Osteocyte (in vitro differentiated cells): ENCODE measurements at regions not wholly inside any gene's neighbourhood (a gene's known extent, or its start where the extent isn't known, plus 50 kb on each side); places are given as distances from the start of the nearest gene placed in this dataset.
"Not testable (repeated sequence)": the region's sequence is repeated elsewhere in the genome, so short reads cannot be mapped to it uniquely, and the experiment has no call there.

Experiments
- DNase-seq: peaks from one replicate; pipeline ENCODE4 v3.0.0; 2021; ENCODE audit warnings: mixed read lengths; ENCODE audit not compliant: unreplicated experiment; ENCODE audit errors: extremely low spot score
- H3K27ac Mint-ChIP-seq: one replicate; pipeline ENCODE4 v1.8.0; 2021; ENCODE audit warnings: mild to moderate bottlenecking, mixed read lengths; ENCODE audit not compliant: unreplicated experiment
- H3K27me3 Mint-ChIP-seq: one replicate; pipeline ENCODE4 v1.8.0; 2021; ENCODE audit warnings: mixed read lengths; ENCODE audit not compliant: unreplicated experiment
- H3K36me3 Mint-ChIP-seq: one replicate; pipeline ENCODE4 v1.8.0; 2021; ENCODE audit warnings: mixed read lengths; ENCODE audit not compliant: unreplicated experiment
- H3K4me1 Mint-ChIP-seq: one replicate; pipeline ENCODE4 v1.8.0; 2021; ENCODE audit warnings: mixed read lengths; ENCODE audit not compliant: unreplicated experiment
- H3K4me3 Mint-ChIP-seq: one replicate; pipeline ENCODE4 v1.8.0; 2021; ENCODE audit warnings: mild to moderate bottlenecking, moderate library complexity, mixed read lengths; ENCODE audit not compliant: unreplicated experiment
- H3K9me3 Mint-ChIP-seq: one replicate; pipeline ENCODE4 v1.8.0; 2021; ENCODE audit warnings: mixed read lengths; ENCODE audit not compliant: unreplicated experiment
- CTCF ChIP-seq: fragments of 200-600 bp; sonication (generic); IDR thresholded peaks from 2 replicates; pipeline ENCODE4 v1.5.0; 2021; ENCODE audit warnings: antibody characterized with exemption, mild to moderate bottlenecking, moderate library complexity

GRCh38 chrX:39487166-39487968 is 610.4 kb downstream of the BCOR start:
- Mint-ChIP-seq H3K27ac (no peak overlapping the region), H3K4me3 (no peak overlapping the region), H3K27me3 (peaks cover 3% of the 10 kb centered on the region), H3K4me1 (peaks cover 5% of the 10 kb centered on the region), H3K36me3 (no peaks in the 10 kb centered on the region), H3K9me3 (no peaks in the 10 kb centered on the region)
- TF ChIP-seq CTCF, result no peak
- no peak for DNase-seq

DNA sequence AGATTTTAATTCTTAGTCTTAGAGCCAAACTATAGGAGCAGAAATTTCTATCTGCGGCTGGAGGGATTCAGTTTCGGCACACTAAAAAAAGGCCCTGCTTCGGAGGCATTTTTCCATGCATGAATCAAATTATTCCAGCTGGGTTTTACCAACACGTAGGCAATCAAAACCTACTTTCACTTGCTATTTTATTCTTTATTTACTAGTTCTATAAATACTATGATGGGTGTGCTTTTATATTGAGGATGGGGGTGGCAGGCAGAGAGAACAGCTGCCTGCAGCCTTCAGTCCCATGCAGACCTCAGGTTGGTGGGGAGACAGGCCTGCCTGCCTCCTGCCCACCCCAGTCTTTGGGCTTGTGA is 609.8 kb downstream of the BCOR start:
- Mint-ChIP-seq H3K27me3 (peaks cover 3% of the 10 kb centered on the region), H3K4me3 (no peak overlapping the region), H3K4me1 (peaks cover 5% of the 10 kb centered on the region), H3K27ac (no peak overlapping the region), H3K36me3 (no peaks in the 10 kb centered on the region), H3K9me3 (no peaks in the 10 kb centered on the region)
- no peak for TF ChIP-seq CTCF
- no peak for DNase-seq

DNA sequence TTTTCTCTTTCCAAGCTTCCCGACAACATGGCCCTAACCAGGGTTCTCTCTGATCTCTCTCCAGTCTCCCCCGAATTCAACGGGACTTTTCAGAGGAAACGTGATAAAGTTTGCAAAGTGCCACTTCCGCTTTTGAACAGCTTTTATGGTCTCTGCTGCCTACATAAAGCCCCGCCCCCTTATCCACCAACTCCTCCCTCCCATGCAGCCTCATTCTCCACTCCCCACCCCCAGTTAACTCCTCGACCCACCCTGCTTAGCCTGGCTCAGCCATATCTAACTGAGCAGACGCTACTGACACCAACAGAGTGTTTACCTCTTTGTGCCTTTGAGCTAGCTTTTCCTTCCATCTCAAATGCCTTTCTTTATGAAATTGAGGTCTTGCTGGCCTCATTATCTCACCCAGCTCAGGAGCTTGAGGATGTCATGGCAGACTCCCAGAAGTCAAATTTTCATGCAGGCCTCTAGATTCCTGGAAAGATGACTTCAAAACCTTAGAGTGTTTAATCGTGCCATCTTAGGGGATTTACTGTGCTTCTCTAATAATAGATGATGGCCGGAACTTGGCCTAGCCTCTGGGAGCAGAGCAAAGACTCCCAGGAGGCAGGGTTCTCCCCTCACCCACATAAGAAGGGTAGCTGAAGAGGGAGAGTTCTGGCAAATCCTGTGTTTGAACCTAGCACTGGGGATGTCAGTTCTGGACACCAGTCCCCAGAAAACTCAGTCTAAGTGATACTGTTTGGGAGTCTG is 606.0 kb downstream of the BCOR start:
- no peak for TF ChIP-seq CTCF
- Mint-ChIP-seq H3K4me1 (no peaks in the 10 kb centered on the region), H3K9me3 (no peaks in the 10 kb centered on the region), H3K27ac (no peak overlapping the region), H3K36me3 (no peaks in the 10 kb centered on the region), H3K27me3 (peaks cover 3% of the 10 kb centered on the region), H3K4me3 (no peak overlapping the region)
- no peak for DNase-seq

DNA sequence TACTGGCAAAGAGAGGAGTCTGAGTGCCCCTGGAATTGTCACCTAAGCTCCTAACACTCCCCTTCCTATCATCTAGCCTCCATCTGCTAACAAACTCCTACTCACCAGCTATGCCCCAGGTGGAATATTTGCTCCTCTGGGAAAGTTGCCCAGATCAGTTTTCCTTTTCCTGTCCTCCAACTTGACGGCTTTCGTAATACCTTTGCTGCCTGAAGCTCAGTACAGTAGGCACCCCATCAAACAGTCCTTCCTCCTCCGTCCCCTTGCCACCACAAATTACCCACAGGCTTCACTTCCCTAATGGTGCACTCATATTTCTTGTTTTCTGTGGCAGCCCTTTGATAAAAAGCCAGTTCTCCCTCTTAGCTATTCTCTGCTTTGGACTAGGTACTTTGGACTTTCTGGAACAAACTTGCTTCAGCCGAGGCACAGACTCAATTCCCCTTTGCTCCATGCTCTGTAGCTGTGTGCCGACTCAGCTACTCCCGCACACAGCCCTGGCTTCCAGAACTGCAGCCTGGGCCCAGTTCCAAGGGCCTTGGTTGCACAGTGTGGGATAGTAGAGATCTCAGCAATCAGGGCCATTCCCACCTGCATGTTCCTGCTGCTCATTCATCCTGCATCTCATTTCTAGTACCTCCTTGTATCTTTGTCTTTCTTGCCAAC is 605.1 kb downstream of the BCOR start:
- no peak for TF ChIP-seq CTCF
- Mint-ChIP-seq H3K36me3 (no peaks in the 10 kb centered on the region), H3K4me1 (no peaks in the 10 kb centered on the region), H3K9me3 (no peaks in the 10 kb centered on the region), H3K27ac (no peak overlapping the region), H3K4me3 (no peak overlapping the region), H3K27me3 (peaks cover 3% of the 10 kb centered on the region)
- no peak for DNase-seq

DNA sequence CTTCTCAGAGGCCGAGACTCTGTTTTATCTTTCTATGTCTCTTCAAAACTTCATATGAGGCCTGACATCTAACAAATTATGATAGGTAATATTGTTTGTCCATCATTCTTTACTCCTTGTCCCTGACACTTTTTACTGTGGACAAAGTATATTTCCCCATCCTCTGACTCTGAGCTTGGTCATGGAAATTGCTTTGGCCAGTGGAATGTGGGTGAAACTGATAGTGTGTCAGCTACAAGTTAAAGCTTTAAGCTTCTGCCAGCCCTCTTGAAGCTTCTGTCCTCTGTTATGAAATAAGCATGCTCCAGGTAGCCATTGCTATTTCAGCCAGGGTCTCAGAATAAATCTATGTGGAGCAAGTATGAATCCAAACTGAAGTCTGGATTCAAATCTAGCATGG is 604.6 kb downstream of the BCOR start:
- H3K4me3 Mint-ChIP-seq, result no peak overlapping the region
- no peaks in the 10 kb centered on the region for H3K4me1 Mint-ChIP-seq
- no peak overlapping the region for H3K27ac Mint-ChIP-seq
- no peaks in the 10 kb centered on the region for H3K9me3 Mint-ChIP-seq
- DNase-seq, result no peak
- H3K36me3 Mint-ChIP-seq, result no peaks in the 10 kb centered on the region
- peaks cover 3% of the 10 kb centered on the region for H3K27me3 Mint-ChIP-seq
- TF ChIP-seq CTCF, result no peak

DNA sequence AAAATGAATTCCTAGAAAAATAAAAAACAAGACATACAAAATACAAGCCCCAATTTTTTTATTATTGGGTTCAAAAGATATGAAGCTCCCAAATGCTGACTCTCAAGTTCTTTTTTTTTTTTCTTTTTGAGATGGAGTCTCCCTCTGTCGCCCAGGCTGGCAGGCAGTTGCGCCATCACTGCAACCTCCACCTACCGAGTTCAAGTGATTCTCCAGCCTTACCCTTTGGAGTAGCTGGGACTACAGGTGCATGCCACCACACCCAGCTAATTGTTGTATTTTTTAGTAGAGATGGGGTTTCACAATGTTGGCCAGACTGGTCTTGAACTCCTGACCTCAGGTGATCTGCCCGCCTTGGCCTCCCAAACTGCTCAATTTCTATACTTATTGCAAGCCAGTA is 600.6 kb downstream of the BCOR start:
- not testable (repeated sequence) for H3K4me3 Mint-ChIP-seq, H3K27ac Mint-ChIP-seq, H3K9me3 Mint-ChIP-seq, H3K4me1 Mint-ChIP-seq, DNase-seq, H3K36me3 Mint-ChIP-seq, H3K27me3 Mint-ChIP-seq
